Loucy (cell line): ENCODE measurements at regions not wholly inside any gene's neighbourhood (a gene's known extent, or its start where the extent isn't known, plus 50 kb on each side); places are given as distances from the start of the nearest gene placed in this dataset.

ENCODE experiments used
- H2AFZ ChIP-seq: fragments of 200-600 bp; sonication (generic); 2 replicates; pipeline ENCODE4 v1.6.0; 2016; ENCODE audit warnings: antibody characterized with exemption, mild to moderate bottlenecking, low read length, moderate library complexity
- H3F3A ChIP-seq: fragments of 200-600 bp; 2 replicates; pipeline ENCODE4 v1.6.0; 2016; ENCODE audit warnings: antibody characterized with exemption, low read depth, mild to moderate bottlenecking
- H3K27me3 ChIP-seq: fragments of 200-600 bp; sonication (generic); 2 replicates; pipeline ENCODE4 v1.6.1; 2014; ENCODE audit warnings: low read length, mild to moderate bottlenecking; ENCODE audit not compliant: insufficient read depth, poor library complexity, severe bottlenecking
- H3K36me3 ChIP-seq: fragments of 200-600 bp; sonication (generic); 2 replicates; pipeline ENCODE4 v1.6.1; 2016; ENCODE audit warnings: low read length; ENCODE audit not compliant: insufficient read depth
- H3K4me1 ChIP-seq: fragments of 200-600 bp; sonication (generic); 2 replicates; pipeline ENCODE4 v1.5.1; 2014; ENCODE audit warnings: low read length, mild to moderate bottlenecking; ENCODE audit not compliant: insufficient read depth, poor library complexity, severe bottlenecking
- H3K4me2 ChIP-seq: fragments of 200-600 bp; sonication (generic); 2 replicates; pipeline ENCODE4 v1.6.0; 2014; ENCODE audit warnings: antibody characterized with exemption, low read length, low read depth, mild to moderate bottlenecking; ENCODE audit not compliant: poor library complexity, severe bottlenecking
- H3K4me3 ChIP-seq: fragments of 200-600 bp; sonication (generic); 2 replicates; pipeline ENCODE4 v1.5.1; 2014; ENCODE audit warnings: low read length, mild to moderate bottlenecking, mixed read lengths; ENCODE audit not compliant: poor library complexity, severe bottlenecking
- H3K79me2 ChIP-seq: fragments of 200-600 bp; sonication (generic); 2 replicates; pipeline ENCODE4 v1.6.1; 2014; ENCODE audit warnings: low read length; ENCODE audit not compliant: insufficient read depth
- H3K9ac ChIP-seq: fragments of 200-600 bp; sonication (generic); 2 replicates; pipeline ENCODE4 v1.6.0; 2014; ENCODE audit warnings: mild to moderate bottlenecking, low read depth, low read length, moderate library complexity; ENCODE audit not compliant: poor library complexity, severe bottlenecking
- H3K9me2 ChIP-seq: fragments of 200-600 bp; sonication (generic); replicated peaks from 2 replicates; pipeline ENCODE4 v1.6.1; 2016; ENCODE audit warnings: low read depth, low read length, mixed read lengths
- H3K9me3 ChIP-seq: fragments of 200-600 bp; sonication (generic); 2 replicates; pipeline ENCODE4 v1.6.1; 2014; ENCODE audit warnings: mild to moderate bottlenecking, antibody characterized with exemption, low read length, low read depth; ENCODE audit not compliant: insufficient read depth
- H4K20me1 ChIP-seq: fragments of 200-600 bp; sonication (generic); 2 replicates; pipeline ENCODE4 v1.6.0; 2014; ENCODE audit warnings: antibody characterized with exemption, low read length, mild to moderate bottlenecking; ENCODE audit not compliant: insufficient read depth, poor library complexity, severe bottlenecking
- EZH2phosphoT487 ChIP-seq: fragments of 200-600 bp; IDR thresholded peaks from 2 replicates; pipeline ENCODE4 v1.6.1; 2018; ENCODE audit warnings: antibody characterized with exemption, mild to moderate bottlenecking, moderate library complexity, borderline replicate concordance
- TF ChIP-seq, protein P1 (sequence below): fragments of 200-600 bp; sonication (generic); conservative IDR thresholded peaks from 2 replicates; pipeline ENCODE4 v1.5.1; 2014; ENCODE audit warnings: mild to moderate bottlenecking, antibody characterized with exemption, low read length

DNA sequence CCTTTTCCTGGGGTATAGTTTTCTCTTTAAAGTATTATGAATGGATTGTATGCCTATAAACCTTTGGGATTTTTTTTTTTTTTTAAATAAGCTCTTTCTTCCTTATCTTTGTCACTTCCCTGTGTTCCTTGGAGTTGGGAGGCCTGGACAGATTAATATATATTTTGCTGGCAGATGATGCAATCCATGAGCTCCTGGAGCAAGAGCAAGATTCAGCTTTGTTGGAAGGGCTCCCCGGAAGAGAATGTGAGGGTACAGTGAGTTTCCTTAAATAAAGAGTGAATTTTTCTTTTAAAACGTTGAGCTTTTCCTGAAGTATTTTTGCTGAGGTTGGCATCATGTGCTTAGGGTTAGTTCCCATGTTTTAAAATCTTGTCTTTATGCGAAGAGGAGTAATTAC is 98.7 kb upstream of the SLC28A3 start:
- H3K36me3 ChIP-seq = no peaks in the 10 kb centered on the region
- H3F3A ChIP-seq = no peaks in the 10 kb centered on the region
- H3K9me2 ChIP-seq = no peaks in the 10 kb centered on the region
- no peak overlapping the region for H3K9ac ChIP-seq
- no peaks in the 10 kb centered on the region for H4K20me1 ChIP-seq
- no peak overlapping the region for H2AFZ ChIP-seq
- TF ChIP-seq, protein P1, sequence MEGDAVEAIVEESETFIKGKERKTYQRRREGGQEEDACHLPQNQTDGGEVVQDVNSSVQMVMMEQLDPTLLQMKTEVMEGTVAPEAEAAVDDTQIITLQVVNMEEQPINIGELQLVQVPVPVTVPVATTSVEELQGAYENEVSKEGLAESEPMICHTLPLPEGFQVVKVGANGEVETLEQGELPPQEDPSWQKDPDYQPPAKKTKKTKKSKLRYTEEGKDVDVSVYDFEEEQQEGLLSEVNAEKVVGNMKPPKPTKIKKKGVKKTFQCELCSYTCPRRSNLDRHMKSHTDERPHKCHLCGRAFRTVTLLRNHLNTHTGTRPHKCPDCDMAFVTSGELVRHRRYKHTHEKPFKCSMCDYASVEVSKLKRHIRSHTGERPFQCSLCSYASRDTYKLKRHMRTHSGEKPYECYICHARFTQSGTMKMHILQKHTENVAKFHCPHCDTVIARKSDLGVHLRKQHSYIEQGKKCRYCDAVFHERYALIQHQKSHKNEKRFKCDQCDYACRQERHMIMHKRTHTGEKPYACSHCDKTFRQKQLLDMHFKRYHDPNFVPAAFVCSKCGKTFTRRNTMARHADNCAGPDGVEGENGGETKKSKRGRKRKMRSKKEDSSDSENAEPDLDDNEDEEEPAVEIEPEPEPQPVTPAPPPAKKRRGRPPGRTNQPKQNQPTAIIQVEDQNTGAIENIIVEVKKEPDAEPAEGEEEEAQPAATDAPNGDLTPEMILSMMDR = no peak
- TF ChIP-seq EZH2phosphoT487 = no peak
- no peak overlapping the region for H3K4me2 ChIP-seq
- no peaks in the 10 kb centered on the region for H3K79me2 ChIP-seq
- no peaks in the 10 kb centered on the region for H3K27me3 ChIP-seq
- no peak overlapping the region for H3K4me3 ChIP-seq
- no peaks in the 10 kb centered on the region; the same call in 1 of the 2 replicates for H3K9me3 ChIP-seq
- no peaks in the 10 kb centered on the region for H3K4me1 ChIP-seq

GRCh38 chr9:84442712-84443111 is 102.2 kb upstream of the SLC28A3 start:
- no peaks in the 10 kb centered on the region for H3F3A ChIP-seq
- TF ChIP-seq, protein P1 = no peak
- no peak for TF ChIP-seq EZH2phosphoT487
- no peaks in the 10 kb centered on the region for H3K4me1 ChIP-seq
- no peak overlapping the region for H3K9ac ChIP-seq
- H3K27me3 ChIP-seq = no peaks in the 10 kb centered on the region
- no peaks in the 10 kb centered on the region for H3K9me2 ChIP-seq
- no peak overlapping the region for H2AFZ ChIP-seq
- H3K36me3 ChIP-seq = no peaks in the 10 kb centered on the region
- no peaks in the 10 kb centered on the region for H3K9me3 ChIP-seq
- no peaks in the 10 kb centered on the region for H3K79me2 ChIP-seq
- H3K4me2 ChIP-seq = no peak overlapping the region
- H3K4me3 ChIP-seq = no peak overlapping the region
- no peaks in the 10 kb centered on the region for H4K20me1 ChIP-seq

DNA sequence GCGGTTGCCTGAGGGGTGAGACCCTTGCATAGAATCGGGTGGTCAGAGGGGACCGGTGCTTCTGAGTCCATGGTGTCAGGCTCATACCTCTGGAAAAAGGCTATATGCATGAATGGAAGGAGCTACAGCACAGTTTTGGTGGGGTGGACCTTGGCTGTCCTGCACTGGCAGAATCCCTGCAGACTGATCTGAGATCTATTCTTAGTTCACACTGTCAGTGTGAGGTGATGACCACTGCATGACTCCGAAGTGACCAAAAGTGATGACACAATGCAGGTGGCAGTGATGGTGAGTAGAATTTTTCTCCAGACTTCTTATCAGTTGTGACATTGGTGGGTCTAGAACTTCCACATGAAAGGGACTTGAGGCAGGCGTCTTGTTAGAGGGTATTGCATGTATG is 105.2 kb upstream of the SLC28A3 start:
- no peak overlapping the region for H3K4me3 ChIP-seq
- no peak overlapping the region for H3K9ac ChIP-seq
- TF ChIP-seq, protein P1 = no peak
- TF ChIP-seq EZH2phosphoT487 = no peak
- H2AFZ ChIP-seq = no peak overlapping the region
- H3F3A ChIP-seq = no peaks in the 10 kb centered on the region
- no peaks in the 10 kb centered on the region for H3K4me1 ChIP-seq
- no peaks in the 10 kb centered on the region for H3K9me2 ChIP-seq
- H4K20me1 ChIP-seq = no peaks in the 10 kb centered on the region
- no peaks in the 10 kb centered on the region for H3K36me3 ChIP-seq
- H3K4me2 ChIP-seq = no peak overlapping the region
- H3K9me3 ChIP-seq = no peaks in the 10 kb centered on the region; the same call in 1 of the 2 replicates
- H3K27me3 ChIP-seq = no peaks in the 10 kb centered on the region
- H3K79me2 ChIP-seq = no peaks in the 10 kb centered on the region
